ENCODE measurements at regions not wholly inside any gene's neighbourhood (a gene's known extent, or its start where the extent isn't known, plus 50 kb on each side); places are given as distances from the start of the nearest gene placed in this dataset.

- ChIA-PET POLR2A (interaction anchor here (0.6 kb wide), 1 partner anchor 353 kb away, joined by 10 read pairs; no protein-coding TSS in a partner anchor), CTCF (no interaction called here)
- no peaks in the 10 kb centered on the region for H3K27me3 Mint-ChIP-seq (ENCODE audit: low read depth)
Observed at GRCh38 chrX:41003506-41004270, 81.6 kb upstream of the USP9X start.

GRCh38 chrX:41005445-41005992 lies 79.7 kb upstream of the USP9X start:
- TF ChIP-seq, protein P1, sequence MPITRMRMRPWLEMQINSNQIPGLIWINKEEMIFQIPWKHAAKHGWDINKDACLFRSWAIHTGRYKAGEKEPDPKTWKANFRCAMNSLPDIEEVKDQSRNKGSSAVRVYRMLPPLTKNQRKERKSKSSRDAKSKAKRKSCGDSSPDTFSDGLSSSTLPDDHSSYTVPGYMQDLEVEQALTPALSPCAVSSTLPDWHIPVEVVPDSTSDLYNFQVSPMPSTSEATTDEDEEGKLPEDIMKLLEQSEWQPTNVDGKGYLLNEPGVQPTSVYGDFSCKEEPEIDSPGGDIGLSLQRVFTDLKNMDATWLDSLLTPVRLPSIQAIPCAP (CRISPR knock-in tag; IDR thresholded peaks at IDR 0.05), result no peak
- TF ChIP-seq ETV6 (CRISPR knock-in tag; IDR thresholded peaks at IDR 0.05) (0 out of 2 replicates have a peak, but pooled peaks have one; percentile 24), FOXP4 (CRISPR knock-in tag; IDR thresholded peaks at IDR 0.05) (0 out of 2 replicates have a peak, but pooled peaks have one; percentile 35), MAX (CRISPR knock-in tag; IDR thresholded peaks at IDR 0.05) (peak; percentile 49; the same call in 1 of the 2 replicates), NFATC4 (CRISPR knock-in tag; IDR thresholded peaks at IDR 0.05) (no peak), MLX (CRISPR knock-in tag; IDR thresholded peaks at IDR 0.05) (no peak)
- ATAC-seq, result no peak
- Mint-ChIP-seq H3K36me3 (no peaks in the 10 kb centered on the region), H3K4me1 (peaks cover 26% of the 10 kb centered on the region), H3K4me3 (no peak overlapping the region), H3K27me3 (ENCODE audit: low read depth) (no peaks in the 10 kb centered on the region; the same call in 1 of the 2 replicates), H3K9me3 (no peaks in the 10 kb centered on the region), H3K27ac (peak overlapping the region; percentile 94)
- no peak for DNase-seq (ENCODE audit: low spot score)
- POLR2A ChIA-PET, result no interaction called here
- CTCF ChIA-PET, result no interaction called here

More at GRCh38 chrX:41003506-41004270, 81.6 kb upstream of the USP9X start:
- H3K4me3 Mint-ChIP-seq, result no peak overlapping the region
- H3K27ac Mint-ChIP-seq, result no peak overlapping the region
- no peak for TF ChIP-seq HMGA2 (CRISPR knock-in tag; IDR thresholded peaks at IDR 0.05)
- TF ChIP-seq IRF2 (CRISPR knock-in tag; IDR thresholded peaks at IDR 0.05; ENCODE audit: borderline replicate concordance, low read depth), result no peak
- no peak for TF ChIP-seq ZNF396 (CRISPR knock-in tag; IDR thresholded peaks at IDR 0.05; ENCODE audit: borderline replicate concordance)
- TF ChIP-seq ZNF138 (CRISPR knock-in tag; conservative IDR thresholded peaks at IDR 0.05), result no peak
- TF ChIP-seq, protein P2, sequence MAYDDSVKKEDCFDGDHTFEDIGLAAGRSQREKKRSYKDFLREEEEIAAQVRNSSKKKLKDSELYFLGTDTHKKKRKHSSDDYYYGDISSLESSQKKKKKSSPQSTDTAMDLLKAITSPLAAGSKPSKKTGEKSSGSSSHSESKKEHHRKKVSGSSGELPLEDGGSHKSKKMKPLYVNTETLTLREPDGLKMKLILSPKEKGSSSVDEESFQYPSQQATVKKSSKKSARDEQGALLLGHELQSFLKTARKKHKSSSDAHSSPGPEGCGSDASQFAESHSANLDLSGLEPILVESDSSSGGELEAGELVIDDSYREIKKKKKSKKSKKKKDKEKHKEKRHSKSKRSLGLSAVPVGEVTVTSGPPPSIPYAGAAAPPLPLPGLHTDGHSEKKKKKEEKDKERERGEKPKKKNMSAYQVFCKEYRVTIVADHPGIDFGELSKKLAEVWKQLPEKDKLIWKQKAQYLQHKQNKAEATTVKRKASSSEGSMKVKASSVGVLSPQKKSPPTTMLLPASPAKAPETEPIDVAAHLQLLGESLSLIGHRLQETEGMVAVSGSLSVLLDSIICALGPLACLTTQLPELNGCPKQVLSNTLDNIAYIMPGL (CRISPR knock-in tag; IDR thresholded peaks at IDR 0.05), result no peak
- TF ChIP-seq FOXK1 (CRISPR knock-in tag; IDR thresholded peaks at IDR 0.05), result no peak
- no peak for TF ChIP-seq ERG (CRISPR knock-in tag; IDR thresholded peaks at IDR 0.05)
- TF ChIP-seq ZNF219 (CRISPR knock-in tag; IDR thresholded peaks at IDR 0.05; ENCODE audit: borderline replicate concordance), result no peak
- no peak for TF ChIP-seq ZNF121 (CRISPR knock-in tag; IDR thresholded peaks at IDR 0.05)
- no peak for TF ChIP-seq NFE2L1 (CRISPR knock-in tag; IDR thresholded peaks at IDR 0.05)
- no peak for TF ChIP-seq ZNF281 (CRISPR knock-in tag; IDR thresholded peaks at IDR 0.05)
- TF ChIP-seq ESRRA (CRISPR knock-in tag; IDR thresholded peaks at IDR 0.05; ENCODE audit: borderline replicate concordance), result no peak
- TF ChIP-seq MLX (CRISPR knock-in tag; IDR thresholded peaks at IDR 0.05), result no peak
- ATAC-seq, result no peak
- H3K9me3 Mint-ChIP-seq, result no peaks in the 10 kb centered on the region
- no peaks in the 10 kb centered on the region for H3K36me3 Mint-ChIP-seq
- DNase-seq (ENCODE audit: low spot score), result no peak
- H3K4me1 Mint-ChIP-seq, result peaks cover 20% of the 10 kb centered on the region
